ENCODE measurements at regions not wholly inside any gene's neighbourhood (a gene's known extent, or its start where the extent isn't known, plus 50 kb on each side); places are given as distances from the start of the nearest gene placed in this dataset.

DNA sequence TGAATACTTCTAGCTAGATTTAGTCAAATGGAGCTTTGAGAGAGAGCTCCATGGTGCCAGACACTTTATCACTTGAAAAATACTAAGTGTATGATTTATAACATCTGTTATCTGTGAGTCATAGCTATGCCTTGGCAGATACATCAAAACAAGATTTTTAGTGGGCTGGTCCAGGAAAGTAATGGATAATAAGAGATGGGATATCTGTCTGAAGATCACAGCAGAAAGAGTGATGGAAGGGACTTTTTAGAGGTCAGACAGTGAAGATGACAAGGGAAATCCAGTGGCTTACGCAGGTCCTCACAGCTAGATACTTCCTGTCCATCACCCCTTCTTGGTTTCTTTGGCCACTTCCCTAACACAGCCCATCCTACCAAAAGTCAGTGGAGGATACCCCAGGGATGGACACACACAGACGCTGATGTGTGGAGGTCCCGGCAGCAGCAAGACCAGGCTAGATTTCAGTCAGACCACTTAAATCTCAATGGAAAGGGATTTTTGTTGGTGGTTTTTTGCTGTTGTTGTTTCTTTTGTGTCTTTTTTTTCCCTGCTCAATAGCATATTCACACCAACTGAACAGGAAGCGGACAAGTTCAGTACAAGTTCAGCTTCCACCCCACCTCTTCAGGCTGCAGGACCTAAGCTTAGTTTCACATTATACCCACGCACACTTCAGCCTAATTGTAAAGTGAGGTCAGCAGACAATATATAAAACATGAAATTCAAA lies 209.3 kb downstream of the ALDH8A1 start:
- TF ChIP-seq, protein P1, sequence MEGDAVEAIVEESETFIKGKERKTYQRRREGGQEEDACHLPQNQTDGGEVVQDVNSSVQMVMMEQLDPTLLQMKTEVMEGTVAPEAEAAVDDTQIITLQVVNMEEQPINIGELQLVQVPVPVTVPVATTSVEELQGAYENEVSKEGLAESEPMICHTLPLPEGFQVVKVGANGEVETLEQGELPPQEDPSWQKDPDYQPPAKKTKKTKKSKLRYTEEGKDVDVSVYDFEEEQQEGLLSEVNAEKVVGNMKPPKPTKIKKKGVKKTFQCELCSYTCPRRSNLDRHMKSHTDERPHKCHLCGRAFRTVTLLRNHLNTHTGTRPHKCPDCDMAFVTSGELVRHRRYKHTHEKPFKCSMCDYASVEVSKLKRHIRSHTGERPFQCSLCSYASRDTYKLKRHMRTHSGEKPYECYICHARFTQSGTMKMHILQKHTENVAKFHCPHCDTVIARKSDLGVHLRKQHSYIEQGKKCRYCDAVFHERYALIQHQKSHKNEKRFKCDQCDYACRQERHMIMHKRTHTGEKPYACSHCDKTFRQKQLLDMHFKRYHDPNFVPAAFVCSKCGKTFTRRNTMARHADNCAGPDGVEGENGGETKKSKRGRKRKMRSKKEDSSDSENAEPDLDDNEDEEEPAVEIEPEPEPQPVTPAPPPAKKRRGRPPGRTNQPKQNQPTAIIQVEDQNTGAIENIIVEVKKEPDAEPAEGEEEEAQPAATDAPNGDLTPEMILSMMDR (conservative IDR thresholded peaks at IDR 0.05; ENCODE audit: low read depth, low read length), result no peak
- DNase-seq (ENCODE audit: low read depth), result no peak

DNA sequence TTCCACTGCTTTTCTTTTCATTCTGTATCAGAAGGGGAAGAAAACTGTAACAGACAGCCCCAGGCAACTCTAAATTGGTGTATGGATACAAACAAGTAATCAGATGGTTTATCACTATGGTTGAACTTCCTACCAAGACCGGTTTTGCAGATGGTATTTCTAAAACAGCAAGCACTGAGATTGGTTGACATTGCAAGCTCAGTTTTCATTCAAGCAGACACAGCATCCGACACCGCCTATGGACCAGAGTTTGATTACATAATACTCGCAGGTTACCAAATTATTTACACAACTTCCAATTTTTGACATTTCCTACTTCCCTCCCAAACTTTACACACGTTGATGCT lies 209.9 kb downstream of the ALDH8A1 start:
- no peak for DNase-seq (ENCODE audit: low read depth)
- H3K4me3 ChIP-seq (ENCODE audit: low read length), result no peak overlapping the region
- TF ChIP-seq, protein P1 (conservative IDR thresholded peaks at IDR 0.05; ENCODE audit: low read depth, low read length), result no peak

More for the DNA sequence above, 209.3 kb downstream of the ALDH8A1 start:
- no peak overlapping the region for H3K4me3 ChIP-seq (ENCODE audit: low read length)

DNA sequence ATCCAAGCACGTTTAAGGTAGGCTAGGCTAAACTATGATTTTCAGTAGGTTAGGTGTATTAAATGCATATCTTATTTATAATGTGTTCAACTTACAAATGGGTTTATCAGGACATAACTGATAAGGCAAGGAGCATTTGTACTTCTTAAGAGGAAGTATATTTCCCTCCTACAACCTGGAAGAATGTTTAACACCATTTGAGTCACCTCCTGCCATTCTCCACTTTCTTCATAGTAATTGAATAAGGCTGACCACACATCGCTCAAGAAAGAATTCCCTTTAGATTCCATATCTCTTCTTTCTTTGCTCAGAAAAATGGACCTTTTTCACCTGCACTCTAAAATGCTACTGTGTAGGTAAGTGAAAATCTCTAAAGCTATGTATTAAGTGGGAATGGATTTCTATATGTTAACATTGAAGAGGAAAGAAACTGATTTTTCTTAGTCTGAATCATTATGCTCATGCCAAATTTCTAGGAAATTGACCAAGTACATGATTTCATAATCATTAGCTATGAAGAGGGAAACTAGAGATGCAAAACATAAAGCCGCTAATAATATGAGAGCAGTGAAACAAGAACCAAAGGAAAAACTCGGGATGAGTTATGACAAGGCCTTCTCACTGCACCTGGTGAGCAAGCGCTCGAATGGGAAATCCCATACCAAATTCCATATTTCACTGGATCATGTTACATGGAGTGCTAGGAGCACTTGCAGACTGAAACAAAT lies 210.4 kb downstream of the ALDH8A1 start:
- DNase-seq (ENCODE audit: low read depth), result no peak
- TF ChIP-seq, protein P1 (conservative IDR thresholded peaks at IDR 0.05; ENCODE audit: low read depth, low read length), result no peak
- no peak overlapping the region for H3K4me3 ChIP-seq (ENCODE audit: low read length)

DNA sequence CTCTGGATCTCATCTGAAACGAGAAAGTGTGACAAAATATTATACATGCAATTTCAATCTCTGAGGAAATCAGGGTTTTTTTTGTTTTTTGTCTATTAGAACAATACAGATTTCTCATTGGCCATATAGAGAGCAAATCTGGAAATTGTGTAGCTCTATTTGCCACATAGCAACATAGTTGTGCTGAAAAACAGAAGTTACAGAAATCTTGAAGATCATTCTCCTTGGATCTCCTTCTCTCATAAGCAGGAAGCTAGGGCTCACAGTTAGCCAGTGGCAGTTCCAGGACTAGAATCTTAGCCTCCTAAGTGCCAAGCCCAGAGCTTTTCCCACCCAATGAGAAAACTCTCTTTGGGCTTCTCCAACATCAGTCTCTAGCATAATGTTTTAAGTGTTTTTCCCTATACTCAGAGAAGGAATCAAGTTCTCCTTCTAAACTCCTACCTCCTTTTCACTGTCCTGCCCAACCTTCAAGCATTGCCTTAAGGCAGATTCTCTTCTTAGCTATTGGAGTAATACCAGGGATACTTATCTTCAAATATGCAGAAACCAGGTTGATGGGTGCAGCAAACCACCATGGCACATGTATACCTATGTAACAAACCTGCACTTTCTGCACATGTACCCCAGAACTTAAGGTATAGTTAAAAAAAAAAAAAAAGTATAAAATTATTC lies 211.6 kb downstream of the ALDH8A1 start:
- no peak overlapping the region for H3K4me3 ChIP-seq (ENCODE audit: low read length)
- TF ChIP-seq, protein P1 (conservative IDR thresholded peaks at IDR 0.05; ENCODE audit: low read depth, low read length), result no peak
- DNase-seq (ENCODE audit: low read depth), result no peak

DNA sequence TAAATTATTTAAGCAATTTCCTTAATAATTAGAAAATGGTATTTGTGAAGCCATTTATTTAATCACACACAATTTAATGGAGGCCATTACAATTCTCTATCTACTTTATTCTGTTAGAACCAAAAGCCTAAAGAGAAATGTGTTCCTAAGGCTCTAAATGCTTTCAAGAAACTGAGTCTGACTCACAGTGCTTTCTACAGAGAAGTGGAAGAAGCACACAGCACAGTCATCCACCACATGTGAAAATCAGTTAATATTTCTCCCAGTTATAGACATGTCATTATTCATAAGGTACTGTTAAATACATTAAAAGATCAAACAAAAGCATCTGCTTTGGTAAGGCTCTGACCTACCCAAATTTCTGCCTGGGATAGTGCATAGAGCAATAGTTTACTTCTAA lies 214.4 kb downstream of the ALDH8A1 start:
- DNase-seq (ENCODE audit: low read depth), result no peak
- TF ChIP-seq, protein P1 (conservative IDR thresholded peaks at IDR 0.05; ENCODE audit: low read depth, low read length), result no peak
- no peak overlapping the region for H3K4me3 ChIP-seq (ENCODE audit: low read length)

DNA sequence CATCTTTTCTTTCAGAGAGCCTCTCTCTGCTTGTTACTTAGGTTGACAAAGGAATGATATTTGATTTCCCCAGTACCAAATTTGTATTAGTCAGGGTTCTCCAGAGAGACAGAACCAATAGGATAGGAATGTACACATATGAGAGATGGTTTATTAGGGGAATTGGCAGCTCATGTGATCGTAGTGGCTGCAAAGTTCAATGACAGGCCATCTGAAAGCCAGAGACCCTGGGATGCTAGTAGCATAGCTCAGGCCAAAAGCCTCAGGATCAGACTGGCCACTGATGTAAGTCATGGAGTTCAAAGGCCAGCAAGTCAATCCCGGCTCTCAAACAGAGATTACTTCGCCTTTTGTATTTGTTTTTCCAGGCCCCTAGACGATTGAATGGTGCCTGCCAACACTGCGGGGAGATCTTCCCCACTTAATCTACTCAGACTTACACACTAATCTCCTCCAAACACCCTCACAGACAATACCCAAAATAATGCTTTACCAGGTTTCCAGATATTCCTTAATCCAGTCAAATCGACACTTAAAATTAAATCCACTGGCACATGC lies 215.5 kb downstream of the ALDH8A1 start:
- no peak overlapping the region for H3K4me3 ChIP-seq (ENCODE audit: low read length)
- no peak for DNase-seq (ENCODE audit: low read depth)
- TF ChIP-seq, protein P1 (conservative IDR thresholded peaks at IDR 0.05; ENCODE audit: low read depth, low read length), result no peak

Data from retinal pigment epithelial cell (primary cell).